Panc1 (cell line): ENCODE measurements at regions not wholly inside any gene's neighbourhood (a gene's known extent, or its start where the extent isn't known, plus 50 kb on each side); places are given as distances from the start of the nearest gene placed in this dataset.

Experiments
- POLR2AphosphoS5 ChIP-seq: IDR thresholded peaks from 2 replicates; pipeline ENCODE4 v1.6.1; 2012; ENCODE audit warnings: mild to moderate bottlenecking, low read depth, low read length, moderate library complexity
- TCF7L2 ChIP-seq: IDR thresholded peaks from 2 replicates; pipeline ENCODE4 v1.6.1; 2011; ENCODE audit warnings: mild to moderate bottlenecking, low read depth, low read length, inconsistent platforms
- TF ChIP-seq, protein P1 (sequence below): fragments of 450-650 bp; IDR thresholded peaks from 2 replicates; pipeline ENCODE4 v1.5.1; 2017; ENCODE audit warnings: mild to moderate bottlenecking
- TF ChIP-seq, protein P2 (sequence below), 2 experiments: IDR thresholded peaks; 2 replicates each; pipeline ENCODE4 v1.6.1; 2011 to 2012; ENCODE audit warnings: low read depth in 2 of 2, control low read depth in 1 of 2, low read length in 1 of 2, mild to moderate bottlenecking in 1 of 2, moderate library complexity in 1 of 2; ENCODE audit not compliant: insufficient read depth in 1 of 2

GRCh38 chr9:134565316-134565915, 76.2 kb upstream of the COL5A1 start:
- TF ChIP-seq, protein P1, sequence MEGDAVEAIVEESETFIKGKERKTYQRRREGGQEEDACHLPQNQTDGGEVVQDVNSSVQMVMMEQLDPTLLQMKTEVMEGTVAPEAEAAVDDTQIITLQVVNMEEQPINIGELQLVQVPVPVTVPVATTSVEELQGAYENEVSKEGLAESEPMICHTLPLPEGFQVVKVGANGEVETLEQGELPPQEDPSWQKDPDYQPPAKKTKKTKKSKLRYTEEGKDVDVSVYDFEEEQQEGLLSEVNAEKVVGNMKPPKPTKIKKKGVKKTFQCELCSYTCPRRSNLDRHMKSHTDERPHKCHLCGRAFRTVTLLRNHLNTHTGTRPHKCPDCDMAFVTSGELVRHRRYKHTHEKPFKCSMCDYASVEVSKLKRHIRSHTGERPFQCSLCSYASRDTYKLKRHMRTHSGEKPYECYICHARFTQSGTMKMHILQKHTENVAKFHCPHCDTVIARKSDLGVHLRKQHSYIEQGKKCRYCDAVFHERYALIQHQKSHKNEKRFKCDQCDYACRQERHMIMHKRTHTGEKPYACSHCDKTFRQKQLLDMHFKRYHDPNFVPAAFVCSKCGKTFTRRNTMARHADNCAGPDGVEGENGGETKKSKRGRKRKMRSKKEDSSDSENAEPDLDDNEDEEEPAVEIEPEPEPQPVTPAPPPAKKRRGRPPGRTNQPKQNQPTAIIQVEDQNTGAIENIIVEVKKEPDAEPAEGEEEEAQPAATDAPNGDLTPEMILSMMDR, result no peak
- TF ChIP-seq POLR2AphosphoS5 (no peak), TCF7L2 (no peak)
- TF ChIP-seq, protein P2, sequence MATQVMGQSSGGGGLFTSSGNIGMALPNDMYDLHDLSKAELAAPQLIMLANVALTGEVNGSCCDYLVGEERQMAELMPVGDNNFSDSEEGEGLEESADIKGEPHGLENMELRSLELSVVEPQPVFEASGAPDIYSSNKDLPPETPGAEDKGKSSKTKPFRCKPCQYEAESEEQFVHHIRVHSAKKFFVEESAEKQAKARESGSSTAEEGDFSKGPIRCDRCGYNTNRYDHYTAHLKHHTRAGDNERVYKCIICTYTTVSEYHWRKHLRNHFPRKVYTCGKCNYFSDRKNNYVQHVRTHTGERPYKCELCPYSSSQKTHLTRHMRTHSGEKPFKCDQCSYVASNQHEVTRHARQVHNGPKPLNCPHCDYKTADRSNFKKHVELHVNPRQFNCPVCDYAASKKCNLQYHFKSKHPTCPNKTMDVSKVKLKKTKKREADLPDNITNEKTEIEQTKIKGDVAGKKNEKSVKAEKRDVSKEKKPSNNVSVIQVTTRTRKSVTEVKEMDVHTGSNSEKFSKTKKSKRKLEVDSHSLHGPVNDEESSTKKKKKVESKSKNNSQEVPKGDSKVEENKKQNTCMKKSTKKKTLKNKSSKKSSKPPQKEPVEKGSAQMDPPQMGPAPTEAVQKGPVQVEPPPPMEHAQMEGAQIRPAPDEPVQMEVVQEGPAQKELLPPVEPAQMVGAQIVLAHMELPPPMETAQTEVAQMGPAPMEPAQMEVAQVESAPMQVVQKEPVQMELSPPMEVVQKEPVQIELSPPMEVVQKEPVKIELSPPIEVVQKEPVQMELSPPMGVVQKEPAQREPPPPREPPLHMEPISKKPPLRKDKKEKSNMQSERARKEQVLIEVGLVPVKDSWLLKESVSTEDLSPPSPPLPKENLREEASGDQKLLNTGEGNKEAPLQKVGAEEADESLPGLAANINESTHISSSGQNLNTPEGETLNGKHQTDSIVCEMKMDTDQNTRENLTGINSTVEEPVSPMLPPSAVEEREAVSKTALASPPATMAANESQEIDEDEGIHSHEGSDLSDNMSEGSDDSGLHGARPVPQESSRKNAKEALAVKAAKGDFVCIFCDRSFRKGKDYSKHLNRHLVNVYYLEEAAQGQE (IDR thresholded peaks at IDR 0.05; ENCODE audit: insufficient read depth in 1 of 2, low read depth in 2 of 2, low read length in 1 of 2), result no peak
